ENCODE measurements at regions not wholly inside any gene's neighbourhood (a gene's known extent, or its start where the extent isn't known, plus 50 kb on each side); places are given as distances from the start of the nearest gene placed in this dataset.

DNA sequence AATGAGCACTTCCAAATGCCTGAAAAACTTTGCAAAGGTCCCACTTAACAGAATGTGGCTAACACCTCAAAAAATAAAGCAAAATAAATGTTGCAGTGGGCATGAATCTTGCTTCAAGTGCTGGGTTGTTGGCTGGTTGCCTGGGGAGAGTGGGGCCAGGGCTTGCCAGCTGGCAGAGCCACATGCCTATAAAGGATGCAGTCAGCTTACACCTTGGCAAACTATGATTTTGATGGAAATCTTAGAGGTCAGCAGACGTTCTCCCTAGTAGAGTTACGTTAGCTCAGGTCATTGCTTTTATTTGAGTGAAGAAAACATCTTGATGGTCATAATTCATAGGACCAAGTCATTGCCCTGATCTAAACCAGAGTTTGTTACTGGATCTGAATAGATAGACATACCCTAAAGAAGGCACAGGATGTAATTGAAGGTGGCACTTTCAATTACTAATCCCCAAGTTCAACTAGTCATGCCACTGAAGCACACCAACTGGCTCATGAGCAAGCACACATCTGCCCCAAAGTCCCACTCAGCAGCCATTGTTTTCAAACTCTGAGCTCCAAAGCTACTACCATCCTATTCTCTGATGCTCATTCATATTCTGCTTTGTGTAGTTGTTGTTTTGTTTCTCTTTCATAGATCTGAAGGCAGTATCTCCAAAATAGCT lies 51.2 kb upstream of the ZSWIM6 start:
- TF ChIP-seq, protein P1, sequence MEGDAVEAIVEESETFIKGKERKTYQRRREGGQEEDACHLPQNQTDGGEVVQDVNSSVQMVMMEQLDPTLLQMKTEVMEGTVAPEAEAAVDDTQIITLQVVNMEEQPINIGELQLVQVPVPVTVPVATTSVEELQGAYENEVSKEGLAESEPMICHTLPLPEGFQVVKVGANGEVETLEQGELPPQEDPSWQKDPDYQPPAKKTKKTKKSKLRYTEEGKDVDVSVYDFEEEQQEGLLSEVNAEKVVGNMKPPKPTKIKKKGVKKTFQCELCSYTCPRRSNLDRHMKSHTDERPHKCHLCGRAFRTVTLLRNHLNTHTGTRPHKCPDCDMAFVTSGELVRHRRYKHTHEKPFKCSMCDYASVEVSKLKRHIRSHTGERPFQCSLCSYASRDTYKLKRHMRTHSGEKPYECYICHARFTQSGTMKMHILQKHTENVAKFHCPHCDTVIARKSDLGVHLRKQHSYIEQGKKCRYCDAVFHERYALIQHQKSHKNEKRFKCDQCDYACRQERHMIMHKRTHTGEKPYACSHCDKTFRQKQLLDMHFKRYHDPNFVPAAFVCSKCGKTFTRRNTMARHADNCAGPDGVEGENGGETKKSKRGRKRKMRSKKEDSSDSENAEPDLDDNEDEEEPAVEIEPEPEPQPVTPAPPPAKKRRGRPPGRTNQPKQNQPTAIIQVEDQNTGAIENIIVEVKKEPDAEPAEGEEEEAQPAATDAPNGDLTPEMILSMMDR (conservative IDR thresholded peaks at IDR 0.05; ENCODE audit: low read length): no peak
- TF ChIP-seq EZH2phosphoT487 (IDR thresholded peaks at IDR 0.05; ENCODE audit: borderline replicate concordance): no peak
